Right lobe of liver (tissue), 6 donors: ENCODE measurements at regions not wholly inside any gene's neighbourhood (a gene's known extent, or its start where the extent isn't known, plus 50 kb on each side); places are given as distances from the start of the nearest gene placed in this dataset.
A peak's percentile ranks its signal among the peaks of the same experiment; 100 is the strongest.

ENCODE experiments used
- ATAC-seq, 4 donors: fragments of 200-7000 bp; cut with Tn5 transposase; one replicate each; pipeline ENCODE4 v1.9.1; 2020; ENCODE audit warnings: mild to moderate bottlenecking in 4 of 4, moderate library complexity in 4 of 4
- DNase-seq, 3 donors: peaks; one replicate each; pipeline ENCODE4 v3.0.0-alpha.2; 2020
- H3K27ac ChIP-seq, 3 donors: fragments of 200-600 bp; one replicate each; pipeline ENCODE4 v1.8.0; 2022
- H3K27me3 ChIP-seq, 2 donors: fragments of 200-600 bp; one replicate each; pipeline ENCODE4 v1.8.0; 2022
- H3K36me3 ChIP-seq, 4 donors: fragments of 200-600 bp; sonication (generic) in 1 of 4; one replicate each; pipeline versions ENCODE4 v1.5.1 to v1.8.0; 2017 to 2022; ENCODE audit warnings: control low read depth in 1 of 4
- H3K4me1 ChIP-seq, 4 donors: fragments of 200-600 bp; sonication (generic) in 1 of 4; one replicate each; pipeline versions ENCODE4 v1.5.1 to v1.8.0; 2017 to 2022; ENCODE audit warnings: control low read depth in 1 of 4
- H3K4me3 ChIP-seq, 3 donors: fragments of 200-600 bp; one replicate each; pipeline ENCODE4 v1.8.0; 2022
- H3K9me3 ChIP-seq, 4 donors: fragments of 200-600 bp; sonication (generic) in 1 of 4; one replicate each; pipeline versions ENCODE4 v1.5.1 to v1.8.0; 2017 to 2022; ENCODE audit warnings: control low read depth in 1 of 4
- POLR2A ChIP-seq: fragments of 450-650 bp; IDR thresholded peaks from one replicate; pipeline ENCODE4 v1.6.1; 2017; ENCODE audit warnings: antibody characterized with exemption, mild to moderate bottlenecking
- WGBS: methylation state at CpG from one replicate; pipeline ENCODE4 v1.1.6; 2018; ENCODE audit warnings: low coverage, low lambda C conversion rate; ENCODE audit not compliant: insufficient coverage; ENCODE audit errors: missing lambda C conversion rate; 5-methylcytosine and 5-hydroxymethylcytosine counted together
- intact Hi-C, 2 donors: fragments of 100-400 bp; cut with DNase I; formaldehyde crosslinking; loops; one replicate each; pipeline versions ENCODE4 v1.11.2 to v1.14.1; 2022
- TF ChIP-seq, protein P1 (sequence below), 4 donors: fragments of 200-600 bp in 3 of 4; fragments of 450-650 bp in 1 of 4; IDR thresholded peaks; one replicate each; pipeline versions ENCODE4 v1.5.1 to v1.8.0; 2016 to 2022; ENCODE audit warnings: antibody characterized with exemption in 4 of 4, mild to moderate bottlenecking in 2 of 4
- donor health status: DM: no; HTN: yes; CAD: no.
- donor health status: DM: no; HTN: no; CAD: no.
- donor health status: DM: no; HTN: no; CAD: no.
- donor health status: DM: no; HTN: yes; CAD: no.
- donor health status: DM: no; HTN: yes; CAD: no.

DNA sequence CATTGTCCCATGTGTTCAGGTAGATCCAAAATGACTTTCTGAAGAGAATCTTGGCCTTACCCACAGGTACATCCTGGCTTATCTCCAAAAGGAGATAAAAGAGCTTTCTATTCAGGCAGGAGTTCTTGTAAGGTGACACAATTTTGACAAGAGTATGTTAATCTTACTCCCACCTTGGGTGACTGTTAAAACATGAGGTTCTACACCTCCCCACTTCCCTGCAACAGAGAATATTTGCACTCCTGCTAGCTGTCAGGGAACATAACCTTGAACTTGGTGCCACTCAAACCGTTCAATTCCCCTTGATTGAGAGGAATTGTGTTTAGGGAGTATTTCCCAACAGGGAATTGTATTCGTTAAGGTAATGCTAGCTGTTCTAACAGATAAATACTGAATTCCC lies 372.5 kb upstream of the KLHL29 start:
- no peaks in the 10 kb centered on the region for H3K27me3 ChIP-seq
- H3K4me3 ChIP-seq = no peak overlapping the region
- H3K9me3 ChIP-seq = no peaks in the 10 kb centered on the region
- DNase-seq (no peak), ATAC-seq (peak; percentile 23 to 81 (median 48))
- H3K36me3 ChIP-seq = no peaks in the 10 kb centered on the region
- 25% methylated on average over 2 of the region's 2 CpGs for WGBS
- intact Hi-C loops = no loop called here
- H3K4me1 ChIP-seq = peaks cover 0 to 11% (median 0%) of the 10 kb centered on the region in 4 donors
- TF ChIP-seq POLR2A = no peak
- TF ChIP-seq, protein P1, sequence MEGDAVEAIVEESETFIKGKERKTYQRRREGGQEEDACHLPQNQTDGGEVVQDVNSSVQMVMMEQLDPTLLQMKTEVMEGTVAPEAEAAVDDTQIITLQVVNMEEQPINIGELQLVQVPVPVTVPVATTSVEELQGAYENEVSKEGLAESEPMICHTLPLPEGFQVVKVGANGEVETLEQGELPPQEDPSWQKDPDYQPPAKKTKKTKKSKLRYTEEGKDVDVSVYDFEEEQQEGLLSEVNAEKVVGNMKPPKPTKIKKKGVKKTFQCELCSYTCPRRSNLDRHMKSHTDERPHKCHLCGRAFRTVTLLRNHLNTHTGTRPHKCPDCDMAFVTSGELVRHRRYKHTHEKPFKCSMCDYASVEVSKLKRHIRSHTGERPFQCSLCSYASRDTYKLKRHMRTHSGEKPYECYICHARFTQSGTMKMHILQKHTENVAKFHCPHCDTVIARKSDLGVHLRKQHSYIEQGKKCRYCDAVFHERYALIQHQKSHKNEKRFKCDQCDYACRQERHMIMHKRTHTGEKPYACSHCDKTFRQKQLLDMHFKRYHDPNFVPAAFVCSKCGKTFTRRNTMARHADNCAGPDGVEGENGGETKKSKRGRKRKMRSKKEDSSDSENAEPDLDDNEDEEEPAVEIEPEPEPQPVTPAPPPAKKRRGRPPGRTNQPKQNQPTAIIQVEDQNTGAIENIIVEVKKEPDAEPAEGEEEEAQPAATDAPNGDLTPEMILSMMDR (IDR thresholded peaks at IDR 0.05) = no peak
- no peak overlapping the region for H3K27ac ChIP-seq

DNA sequence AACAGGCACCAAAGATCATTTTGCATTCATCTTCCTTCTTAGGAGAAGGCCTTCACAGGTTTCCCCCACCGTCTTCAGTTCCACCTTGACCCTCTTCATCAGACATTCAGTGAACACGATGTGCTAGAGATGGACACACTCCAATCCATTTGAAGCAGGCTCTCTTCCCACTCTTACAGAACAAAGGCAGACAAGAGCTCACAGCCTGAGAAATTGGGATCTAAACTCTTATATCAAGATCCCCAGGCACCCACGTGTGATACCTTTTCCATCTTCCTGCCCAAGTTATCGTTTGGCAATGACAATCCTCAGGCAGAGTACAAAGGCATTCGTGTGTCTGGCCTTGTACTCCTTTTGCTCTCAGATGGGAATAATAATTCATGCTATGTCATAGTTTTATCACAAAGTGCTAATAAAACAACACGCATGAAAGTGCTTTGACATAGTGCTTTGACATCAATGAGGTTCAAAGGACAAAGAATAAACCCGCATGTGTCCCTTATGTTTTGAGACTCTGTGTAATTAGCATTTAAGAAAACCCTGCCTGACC lies 369.3 kb upstream of the KLHL29 start:
- H3K4me3 ChIP-seq = no peak overlapping the region
- H3K27me3 ChIP-seq = no peaks in the 10 kb centered on the region
- intact Hi-C loops = no loop called here
- H3K36me3 ChIP-seq = no peaks in the 10 kb centered on the region
- TF ChIP-seq, protein P1 (IDR thresholded peaks at IDR 0.05) = no peak
- no peak overlapping the region for H3K27ac ChIP-seq
- ATAC-seq = no peak
- no peaks in the 10 kb centered on the region for H3K9me3 ChIP-seq
- 78% methylated on average over 7 of the region's 7 CpGs for WGBS
- peaks cover 0 to 11% (median 0%) of the 10 kb centered on the region in 4 donors for H3K4me1 ChIP-seq
- no peak for DNase-seq

DNA sequence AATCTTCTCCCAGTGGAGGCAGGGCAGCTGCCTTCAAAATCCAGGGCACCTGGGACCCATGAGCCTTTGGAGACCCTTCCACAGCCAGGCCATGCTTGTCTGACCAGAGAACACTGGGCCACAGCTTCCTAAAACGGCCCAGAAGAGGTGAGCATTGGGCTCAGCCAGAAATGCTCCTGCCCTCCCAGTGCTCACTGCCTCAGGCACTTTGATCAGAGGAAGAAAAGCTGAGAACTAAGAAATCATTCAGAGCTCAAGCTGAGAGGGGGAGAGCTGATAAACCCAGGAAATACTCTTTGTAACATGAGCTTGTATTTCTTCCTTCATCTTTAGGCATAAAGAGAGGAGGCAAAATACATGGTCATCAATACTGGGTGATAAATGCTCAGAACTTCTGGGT lies 365.5 kb upstream of the KLHL29 start:
- Histone ChIP-seq H3K36me3 (no peaks in the 10 kb centered on the region), H3K4me3 (no peak overlapping the region), H3K9me3 (no peaks in the 10 kb centered on the region), H3K27me3 (no peaks in the 10 kb centered on the region), H3K4me1 (no peaks in the 10 kb centered on the region), H3K27ac (no peak overlapping the region)
- no peak for TF ChIP-seq POLR2A
- TF ChIP-seq, protein P1 (IDR thresholded peaks at IDR 0.05) = no peak
- intact Hi-C loops = no loop called here
- WGBS = 30% methylated on average over 1 of the region's 1 CpG
- DNase-seq (no peak), ATAC-seq (no peak)

DNA sequence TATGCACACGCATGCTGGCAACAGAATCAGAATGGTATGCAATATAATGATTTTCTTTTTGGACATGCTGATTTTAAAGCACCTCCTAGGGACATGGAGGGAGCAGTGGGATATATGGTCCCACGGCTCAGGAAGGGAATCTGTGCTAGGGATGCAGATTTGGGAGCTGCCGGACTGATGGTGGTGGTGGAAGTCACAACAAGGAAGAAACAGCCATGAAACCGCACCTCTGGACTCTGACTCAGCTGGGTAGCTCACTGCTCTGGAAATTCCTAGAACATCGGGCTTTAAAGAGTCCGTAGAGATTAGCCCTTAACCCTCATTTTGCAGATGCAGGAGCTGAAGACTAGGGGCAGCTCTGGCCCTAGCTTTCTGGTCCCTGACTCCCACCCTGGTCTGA lies 364.3 kb upstream of the KLHL29 start:
- Histone ChIP-seq H3K36me3 (no peaks in the 10 kb centered on the region), H3K4me1 (no peaks in the 10 kb centered on the region), H3K4me3 (no peak overlapping the region), H3K27ac (no peak overlapping the region), H3K27me3 (no peaks in the 10 kb centered on the region), H3K9me3 (no peaks in the 10 kb centered on the region)
- WGBS = 79% methylated on average over 6 of the region's 6 CpGs
- intact Hi-C loops = no loop called here
- DNase-seq (no peak), ATAC-seq (no peak)
- TF ChIP-seq POLR2A = no peak
- TF ChIP-seq, protein P1 (IDR thresholded peaks at IDR 0.05) = no peak
